GM13977 (cell line): ENCODE measurements at regions not wholly inside any gene's neighbourhood (a gene's known extent, or its start where the extent isn't known, plus 50 kb on each side); places are given as distances from the start of the nearest gene placed in this dataset.
"Not testable (repeated sequence)": the region's sequence is repeated elsewhere in the genome, so short reads cannot be mapped to it uniquely, and the experiment has no call there.

Source experiments
- DNase-seq: peaks from one replicate; pipeline ENCODE4 v3.0.0; 2012; ENCODE audit warnings: low spot score
- CTCF ChIP-seq: IDR thresholded peaks from 2 replicates; pipeline ENCODE4 v1.5.1; 2012; ENCODE audit warnings: mild to moderate bottlenecking, control low read depth; ENCODE audit not compliant: insufficient read depth; ENCODE audit errors: extremely low read depth, missing control alignments
- in situ Hi-C: fragments of 300-500 bp; cut with MboI; formaldehyde crosslinking; loops from one replicate; pipeline ENCODE4 v1.12.0; 2022; ENCODE audit warnings: low sequenced_read_pairs, low pct_unique_long_range_greater_than_20kb, mixed read lengths, inconsistent platforms; ENCODE audit not compliant: unreplicated experiment

- no peak for DNase-seq
- in situ Hi-C loops = no loop called here
- no peak for TF ChIP-seq CTCF
These were observed 211.7 kb upstream of the GNAI1 start for GRCh38 chr7:79922894-79923293.

DNA sequence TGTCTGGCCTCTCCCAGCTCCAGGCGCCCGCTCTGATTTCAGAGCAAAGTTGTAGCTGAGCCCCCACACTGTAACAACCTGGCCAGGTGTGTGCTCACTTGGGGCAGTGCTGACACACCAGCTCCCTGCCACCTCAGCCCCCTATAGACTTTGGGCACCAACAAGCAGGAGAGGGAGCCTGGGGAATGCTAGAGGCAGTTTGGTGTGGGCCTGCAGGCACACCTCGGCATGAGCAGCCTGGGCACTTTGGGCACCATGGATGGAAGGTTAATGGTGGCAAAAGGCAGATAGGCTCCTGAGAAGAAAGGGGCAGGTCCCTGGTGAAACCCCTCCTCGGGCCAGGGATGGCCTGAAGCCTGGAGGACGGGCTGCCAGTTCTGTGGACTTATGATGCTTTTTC lies 212.7 kb upstream of the GNAI1 start:
- TF ChIP-seq CTCF = no peak
- in situ Hi-C loops = no loop called here
- no peak for DNase-seq

DNA sequence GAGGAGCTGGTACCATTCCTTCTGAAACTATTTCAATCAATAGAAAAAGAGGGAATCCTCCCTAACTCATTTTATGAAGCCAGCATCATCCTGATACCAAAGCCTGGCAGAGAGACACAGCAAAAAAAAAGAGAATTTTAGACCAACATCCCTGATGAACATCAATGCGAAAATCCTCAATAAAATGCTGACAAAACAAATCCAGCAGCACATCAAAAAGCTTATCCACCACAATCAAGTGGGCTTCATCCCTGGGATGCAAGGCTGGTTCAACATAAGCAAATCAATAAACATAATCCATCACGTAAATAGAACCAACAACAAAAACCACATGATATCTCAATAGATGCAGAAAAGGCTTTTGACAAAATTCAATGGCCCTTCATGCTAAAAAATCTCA lies 216.0 kb upstream of the GNAI1 start:
- in situ Hi-C loops, DNase-seq: not testable (repeated sequence)

DNA sequence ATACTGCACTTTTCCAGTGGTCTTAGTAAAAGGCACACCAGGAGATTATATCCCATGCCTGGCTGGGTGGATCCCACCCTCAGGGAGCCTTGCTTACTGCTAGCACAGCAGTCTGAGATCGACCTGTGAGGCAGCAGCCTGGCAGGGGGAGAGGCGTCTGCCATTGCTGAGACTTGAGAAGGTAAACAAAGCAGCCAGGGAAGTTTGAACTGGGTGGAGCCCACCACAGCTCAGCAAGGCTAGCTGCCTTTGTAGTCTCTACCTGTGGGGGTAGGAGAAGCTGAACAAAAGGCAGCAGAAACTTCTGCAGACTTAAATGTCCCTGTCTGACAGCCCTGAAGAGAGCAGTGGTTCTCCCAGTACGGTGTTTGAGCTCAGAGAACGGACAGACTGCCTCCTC lies 219.3 kb upstream of the GNAI1 start:
- in situ Hi-C loops, DNase-seq: not testable (repeated sequence)

DNA sequence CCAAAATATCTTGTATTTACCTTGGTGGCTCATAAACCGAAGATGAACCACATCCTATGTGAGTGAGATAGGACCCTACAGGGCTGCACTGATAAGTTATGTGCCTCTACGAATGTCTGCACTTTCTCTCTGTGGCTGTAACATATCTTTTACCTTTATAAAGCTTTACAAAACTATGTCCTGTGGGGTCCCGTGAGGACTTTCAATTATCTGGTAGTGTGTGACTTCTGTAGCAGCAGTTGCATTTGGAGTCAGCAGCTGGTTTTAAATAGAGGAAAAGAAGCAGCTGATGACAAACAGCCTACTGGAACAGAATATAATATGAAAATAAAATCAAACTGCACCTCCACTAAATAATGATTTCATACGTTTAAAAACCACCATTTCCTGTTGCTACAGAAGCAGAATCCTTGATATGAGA lies 222.4 kb upstream of the GNAI1 start:
- no peak for DNase-seq
- in situ Hi-C loops = no loop called here
- TF ChIP-seq CTCF = no peak

DNA sequence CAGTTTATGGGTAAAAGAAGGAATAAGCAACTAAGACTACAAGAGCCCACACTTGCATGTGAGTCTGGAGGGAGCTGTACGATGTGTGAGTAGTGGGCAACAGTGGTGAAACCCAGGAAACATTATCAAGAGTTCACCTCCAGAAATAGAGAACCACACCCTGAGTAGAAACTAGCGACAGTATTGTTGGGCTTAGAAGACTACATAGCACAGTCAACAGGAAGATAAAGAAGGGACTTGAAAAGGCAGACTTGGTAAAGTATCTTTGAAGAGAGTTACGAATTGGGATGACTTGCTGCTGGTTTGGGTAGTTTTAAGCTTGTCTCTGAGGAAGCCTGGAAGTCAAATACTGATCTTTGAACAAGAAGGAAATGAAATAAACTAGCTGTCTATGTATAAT lies 223.2 kb upstream of the GNAI1 start:
- TF ChIP-seq CTCF = no peak

DNA sequence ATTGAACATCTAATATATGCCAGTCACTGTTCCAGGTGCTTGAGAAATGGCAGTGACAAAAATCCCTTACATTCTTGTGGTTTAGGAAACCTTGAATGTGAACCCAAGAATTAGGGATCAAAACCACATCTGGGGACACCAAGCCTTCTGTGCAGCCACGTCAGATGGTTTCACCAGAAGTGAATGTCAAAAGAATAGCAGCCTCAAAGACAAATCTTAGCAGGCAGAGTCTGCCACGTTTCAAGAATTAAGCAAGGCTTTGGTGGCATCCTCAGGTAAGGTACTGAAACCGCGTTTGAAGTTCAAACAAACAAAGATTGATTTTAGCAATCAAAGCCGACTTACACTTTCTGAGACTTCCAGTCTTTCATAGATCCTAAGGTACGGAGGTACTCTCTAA lies 225.5 kb upstream of the GNAI1 start:
- DNase-seq = no peak
- in situ Hi-C loops = no loop called here
- TF ChIP-seq CTCF = no peak

More for the DNA sequence above, 223.2 kb upstream of the GNAI1 start:
- in situ Hi-C loops = no loop called here
- no peak for DNase-seq

DNA sequence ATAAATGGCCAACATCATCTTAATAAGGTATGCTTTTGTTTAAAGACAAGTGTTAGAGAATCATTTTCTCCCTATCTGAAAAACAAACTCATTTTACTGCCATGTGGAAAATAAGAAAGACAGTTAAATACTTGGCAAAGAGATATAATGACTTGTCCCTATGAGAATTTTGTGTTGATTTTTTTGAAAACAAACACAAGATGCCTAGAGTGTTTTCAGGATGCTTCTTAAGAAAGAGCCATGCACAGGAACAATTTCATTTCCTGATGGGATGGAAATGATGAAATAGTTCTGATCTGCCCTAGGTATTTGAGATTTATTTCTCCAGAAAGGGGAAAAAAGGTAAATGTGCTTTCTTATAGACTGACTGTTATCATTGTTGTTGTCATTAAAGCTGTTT lies 237.5 kb upstream of the GNAI1 start:
- DNase-seq = no peak
- in situ Hi-C loops = no loop called here
- TF ChIP-seq CTCF = no peak
